PC-3 (cell line): ENCODE measurements at regions not wholly inside any gene's neighbourhood (a gene's known extent, or its start where the extent isn't known, plus 50 kb on each side); places are given as distances from the start of the nearest gene placed in this dataset.

ENCODE experiments used
- ATAC-seq: fragments of 200-7000 bp; cut with Tn5 transposase; 2 replicates; pipeline ENCODE4 v1.9.1; 2020; ENCODE audit warnings: mild to moderate bottlenecking, moderate library complexity
- BruUV-seq: library from RNA; stranded (reverse); fragments of 400-500 nt; replicated peaks from 2 replicates; lab custom pipeline; 2021; lab: Mats Ljungman, UMichigan
- CTCF ChIA-PET: fragments of 300-600 bp; sonication (Branson Sonifier 250); formaldehyde crosslinking; loops from one replicate; lab custom pipeline; 2022; ENCODE audit warnings: antibody characterized with exemption; lab: Charles Lee
- POLR2A ChIA-PET: fragments of 300-600 bp; sonication (Branson Sonifier 250); formaldehyde crosslinking; loops from one replicate; lab custom pipeline; 2022; ENCODE audit warnings: antibody characterized with exemption; ENCODE audit not compliant: unreplicated experiment; lab: Charles Lee
- DNase-seq: peaks from one replicate; pipeline ENCODE4 v3.0.0-alpha.2; 2015
- H2AFZ ChIP-seq: fragments of 300-600 bp; sonication (generic); 2 replicates; pipeline ENCODE4 v1.6.0; 2016; ENCODE audit warnings: antibody characterized with exemption, low read length
- H3F3A ChIP-seq: fragments of 300-600 bp; sonication (generic); one replicate; pipeline ENCODE4 v1.6.0; 2017; ENCODE audit warnings: antibody characterized with exemption, low read length, control low read depth, mild to moderate bottlenecking; ENCODE audit not compliant: unreplicated experiment
- H3K27ac ChIP-seq: fragments of 300-600 bp; sonication (generic); 2 replicates; pipeline ENCODE4 v1.5.1; 2016; ENCODE audit warnings: mild to moderate bottlenecking, low read length
- H3K27me3 ChIP-seq: fragments of 300-600 bp; sonication (generic); 2 replicates; pipeline ENCODE4 v1.6.1; 2016; ENCODE audit warnings: low read length, mixed read lengths
- H3K36me3 ChIP-seq: fragments of 300-600 bp; sonication (generic); 2 replicates; pipeline ENCODE4 v1.6.1; 2016; ENCODE audit warnings: low read depth, mixed run types, low read length, mixed read lengths
- H3K4me1 ChIP-seq: fragments of 300-600 bp; sonication (generic); 2 replicates; pipeline ENCODE4 v1.5.1; 2016; ENCODE audit warnings: low read length; ENCODE audit not compliant: insufficient read depth
- H3K4me2 ChIP-seq: fragments of 300-600 bp; sonication (generic); 2 replicates; pipeline ENCODE4 v1.6.0; 2016; ENCODE audit warnings: low read length
- H3K4me3 ChIP-seq: fragments of 300-600 bp; sonication (generic); 2 replicates; pipeline ENCODE4 v1.5.1; 2016; ENCODE audit warnings: mild to moderate bottlenecking, low read length, mixed read lengths
- H3K79me2 ChIP-seq: fragments of 300-600 bp; sonication (generic); 2 replicates; pipeline ENCODE4 v1.6.1; 2017; ENCODE audit warnings: low read length, mixed read lengths
- H3K9ac ChIP-seq: fragments of 300-600 bp; sonication (generic); 2 replicates; pipeline ENCODE4 v1.6.0; 2016; ENCODE audit warnings: mild to moderate bottlenecking, low read length
- H3K9me2 ChIP-seq: fragments of 300-600 bp; sonication (generic); replicated peaks from 2 replicates; pipeline ENCODE4 v1.6.1; 2016; ENCODE audit warnings: mixed run types, low read length, mixed read lengths
- H3K9me3 ChIP-seq: fragments of 300-600 bp; sonication (generic); 2 replicates; pipeline ENCODE4 v1.6.1; 2016; ENCODE audit warnings: low read length, mixed read lengths
- H4K20me1 ChIP-seq: fragments of 300-600 bp; sonication (generic); 2 replicates; pipeline ENCODE4 v1.6.1; 2016; ENCODE audit warnings: low read length, mixed read lengths
- EZH2 ChIP-seq: fragments of 300-600 bp; sonication (generic); IDR thresholded peaks from one replicate; pipeline ENCODE4 v1.6.1; 2017; ENCODE audit warnings: antibody characterized with exemption, mild to moderate bottlenecking, low read length; ENCODE audit not compliant: unreplicated experiment
- EZH2phosphoT487 ChIP-seq: fragments of 300-600 bp; sonication (generic); IDR thresholded peaks from 2 replicates; pipeline ENCODE4 v1.6.1; 2018; ENCODE audit warnings: mild to moderate bottlenecking, antibody characterized with exemption, low read length, borderline replicate concordance
- intact Hi-C: fragments of 100-400 bp; cut with micrococcal nuclease; formaldehyde crosslinking; loops from 2 replicates; pipeline ENCODE4 v1.9.0; 2023
- TF ChIP-seq, protein P1 (sequence below): fragments of 300-600 bp; sonication (generic); conservative IDR thresholded peaks from 2 replicates; pipeline ENCODE4 v1.5.1; 2017; ENCODE audit warnings: antibody characterized with exemption, low read depth, mild to moderate bottlenecking, low read length

DNA sequence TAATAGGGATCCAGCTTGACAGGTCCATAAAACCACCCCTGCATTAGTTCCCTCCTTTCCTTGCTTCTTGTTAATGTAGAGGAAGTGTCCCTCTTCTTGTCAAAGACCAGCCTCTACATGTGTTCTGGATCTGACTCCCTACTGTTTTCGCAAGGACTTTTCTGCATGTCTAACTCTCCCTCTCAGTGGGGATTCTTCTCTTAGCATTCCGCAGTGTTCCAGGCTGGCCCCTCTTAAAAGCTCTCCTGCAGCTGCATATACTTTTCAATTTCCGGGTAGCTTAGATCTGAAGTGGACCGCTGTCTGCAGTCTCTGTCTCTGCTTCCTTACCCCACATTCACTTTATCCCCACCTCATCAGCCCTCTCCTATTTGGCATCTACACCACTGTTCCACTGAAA, 96.1 kb upstream of the MAN1A1 start:
- no peak overlapping the region for H3K9ac ChIP-seq
- DNase-seq, result no peak

DNA sequence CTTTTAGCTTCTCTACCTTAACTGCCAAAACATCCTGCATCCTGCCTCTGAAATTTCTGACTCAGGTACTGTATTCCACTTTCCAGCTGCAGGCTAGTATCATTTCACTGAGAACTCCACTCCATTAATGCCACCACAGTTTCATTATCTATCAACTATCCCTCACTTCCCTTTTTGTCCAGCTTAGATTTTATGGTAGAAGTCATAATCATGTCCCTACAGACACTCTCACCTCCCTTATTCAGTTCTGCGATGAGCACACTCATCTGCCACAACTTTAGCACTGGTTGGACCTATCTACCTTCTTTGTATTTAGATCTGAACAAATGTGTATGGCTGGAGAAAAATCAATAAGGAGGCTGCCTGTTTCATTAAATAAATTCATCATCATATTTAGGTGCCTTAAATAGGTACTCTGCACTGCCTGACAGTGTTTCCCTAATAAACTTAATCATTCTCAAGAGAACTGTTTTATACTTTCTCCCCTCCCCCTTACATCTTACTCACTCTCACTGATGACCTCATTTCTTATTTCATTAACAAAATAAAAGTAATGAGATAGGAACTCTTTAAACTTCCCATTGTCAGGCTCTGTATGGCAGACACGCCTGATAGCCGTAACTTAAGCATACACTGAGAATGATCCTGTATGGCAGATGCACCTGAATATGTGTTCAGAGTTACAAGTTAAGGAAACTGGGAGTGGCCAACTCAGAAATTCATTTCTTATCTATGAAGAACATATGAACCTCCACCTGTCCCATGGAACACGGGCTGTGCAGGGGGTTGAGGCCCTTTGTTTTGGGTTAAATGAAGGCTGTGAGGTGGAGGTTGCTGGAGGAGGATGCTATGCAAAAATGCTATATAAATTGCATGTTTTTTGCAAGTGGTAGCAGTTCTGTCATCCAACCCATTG, 95.3 kb upstream of the MAN1A1 start:
- H3K9me2 ChIP-seq, result no peaks in the 10 kb centered on the region
- DNase-seq (no peak), ATAC-seq (no peak)
- CTCF ChIA-PET, result no interaction called here
- TF ChIP-seq EZH2phosphoT487 (no peak), EZH2 (no peak)
- TF ChIP-seq, protein P1, sequence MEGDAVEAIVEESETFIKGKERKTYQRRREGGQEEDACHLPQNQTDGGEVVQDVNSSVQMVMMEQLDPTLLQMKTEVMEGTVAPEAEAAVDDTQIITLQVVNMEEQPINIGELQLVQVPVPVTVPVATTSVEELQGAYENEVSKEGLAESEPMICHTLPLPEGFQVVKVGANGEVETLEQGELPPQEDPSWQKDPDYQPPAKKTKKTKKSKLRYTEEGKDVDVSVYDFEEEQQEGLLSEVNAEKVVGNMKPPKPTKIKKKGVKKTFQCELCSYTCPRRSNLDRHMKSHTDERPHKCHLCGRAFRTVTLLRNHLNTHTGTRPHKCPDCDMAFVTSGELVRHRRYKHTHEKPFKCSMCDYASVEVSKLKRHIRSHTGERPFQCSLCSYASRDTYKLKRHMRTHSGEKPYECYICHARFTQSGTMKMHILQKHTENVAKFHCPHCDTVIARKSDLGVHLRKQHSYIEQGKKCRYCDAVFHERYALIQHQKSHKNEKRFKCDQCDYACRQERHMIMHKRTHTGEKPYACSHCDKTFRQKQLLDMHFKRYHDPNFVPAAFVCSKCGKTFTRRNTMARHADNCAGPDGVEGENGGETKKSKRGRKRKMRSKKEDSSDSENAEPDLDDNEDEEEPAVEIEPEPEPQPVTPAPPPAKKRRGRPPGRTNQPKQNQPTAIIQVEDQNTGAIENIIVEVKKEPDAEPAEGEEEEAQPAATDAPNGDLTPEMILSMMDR, result no peak
- no peak overlapping the region for H2AFZ ChIP-seq
- peaks cover 19% of the 10 kb centered on the region for H3K4me1 ChIP-seq
- H3K36me3 ChIP-seq, result no peaks in the 10 kb centered on the region
- no peak overlapping the region for H3K9ac ChIP-seq
- intact Hi-C loops, result no loop called here
- no peak overlapping the region for H3K27ac ChIP-seq
- no peaks in the 10 kb centered on the region for H3K79me2 ChIP-seq
- no peaks in the 10 kb centered on the region for H4K20me1 ChIP-seq
- POLR2A ChIA-PET, result no interaction called here
- H3K9me3 ChIP-seq, result no peaks in the 10 kb centered on the region
- H3F3A ChIP-seq, result no peaks in the 10 kb centered on the region
- BruUV-seq, result no TSS peak
- no peaks in the 10 kb centered on the region for H3K27me3 ChIP-seq
- no peak overlapping the region for H3K4me3 ChIP-seq
- no peak overlapping the region for H3K4me2 ChIP-seq

More for the DNA sequence above, 96.1 kb upstream of the MAN1A1 start:
- no peak for ATAC-seq
- ChIA-PET POLR2A (no interaction called here), CTCF (no interaction called here)
- no peaks in the 10 kb centered on the region for H3K27me3 ChIP-seq
- H3K4me1 ChIP-seq, result peaks cover 19% of the 10 kb centered on the region
- intact Hi-C loops, result no loop called here
- H3F3A ChIP-seq, result no peaks in the 10 kb centered on the region
- no peaks in the 10 kb centered on the region for H3K9me2 ChIP-seq
- no TSS peak for BruUV-seq
- H2AFZ ChIP-seq, result no peak overlapping the region
- H3K27ac ChIP-seq, result no peak overlapping the region
- no peaks in the 10 kb centered on the region for H4K20me1 ChIP-seq
- no peak overlapping the region for H3K4me3 ChIP-seq
- H3K4me2 ChIP-seq, result no peak overlapping the region
- no peaks in the 10 kb centered on the region for H3K9me3 ChIP-seq
- H3K36me3 ChIP-seq, result no peaks in the 10 kb centered on the region
- no peaks in the 10 kb centered on the region for H3K79me2 ChIP-seq
- no peak for TF ChIP-seq EZH2
- TF ChIP-seq, protein P1, result no peak
- no peak for TF ChIP-seq EZH2phosphoT487
